ENCODE measurements at regions not wholly inside any gene's neighbourhood (a gene's known extent, or its start where the extent isn't known, plus 50 kb on each side); places are given as distances from the start of the nearest gene placed in this dataset.

DNA sequence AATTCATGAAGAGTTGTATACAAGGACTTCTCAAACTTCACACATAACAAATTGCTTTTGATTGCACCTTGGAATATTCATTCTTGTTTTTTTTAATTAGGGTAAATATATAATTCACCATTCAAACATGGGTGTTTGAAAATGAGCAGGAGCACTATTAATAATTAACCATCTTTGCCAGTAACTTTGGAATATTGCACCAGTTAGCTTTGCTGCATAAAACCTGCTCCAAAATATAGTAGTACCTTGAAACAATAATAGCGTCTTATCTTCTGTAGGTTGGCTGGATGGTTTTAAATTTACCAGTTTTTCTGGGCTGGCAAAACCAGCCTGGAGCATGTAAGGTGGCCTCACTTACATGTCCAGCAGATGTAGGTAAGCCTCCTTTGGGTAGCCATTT lies 1112.4 kb downstream of the TRHDE start:
- Histone ChIP-seq H3K27me3 (ENCODE audit: control insufficient read depth in 4 of 4, insufficient read depth in 4 of 4, low read length in 3 of 4) (no peaks in the 10 kb centered on the region), H3K27ac (ENCODE audit: low read depth in 1 of 2, low read length in 2 of 2) (peak overlapping the region; percentile 34 to 38), H3K4me3 (ENCODE audit: low read depth in 1 of 3, low read length in 3 of 3) (no peak overlapping the region), H3K36me3 (ENCODE audit: control insufficient read depth in 4 of 4, insufficient read depth in 3 of 4, low read depth in 1 of 4, low read length in 3 of 4) (no peaks in the 10 kb centered on the region), H3K4me1 (ENCODE audit: control insufficient read depth in 4 of 4, insufficient read depth in 4 of 4, low read length in 3 of 4) (peaks cover 0 to 24% (median 19%) of the 10 kb centered on the region in 4 donors), H3K9me3 (ENCODE audit: control insufficient read depth in 4 of 4, low read length in 3 of 4) (no peaks in the 10 kb centered on the region), H3K9ac (ENCODE audit: low read depth in 1 of 2, low read length in 2 of 2) (no peak overlapping the region)
- TF ChIP-seq, protein P1, sequence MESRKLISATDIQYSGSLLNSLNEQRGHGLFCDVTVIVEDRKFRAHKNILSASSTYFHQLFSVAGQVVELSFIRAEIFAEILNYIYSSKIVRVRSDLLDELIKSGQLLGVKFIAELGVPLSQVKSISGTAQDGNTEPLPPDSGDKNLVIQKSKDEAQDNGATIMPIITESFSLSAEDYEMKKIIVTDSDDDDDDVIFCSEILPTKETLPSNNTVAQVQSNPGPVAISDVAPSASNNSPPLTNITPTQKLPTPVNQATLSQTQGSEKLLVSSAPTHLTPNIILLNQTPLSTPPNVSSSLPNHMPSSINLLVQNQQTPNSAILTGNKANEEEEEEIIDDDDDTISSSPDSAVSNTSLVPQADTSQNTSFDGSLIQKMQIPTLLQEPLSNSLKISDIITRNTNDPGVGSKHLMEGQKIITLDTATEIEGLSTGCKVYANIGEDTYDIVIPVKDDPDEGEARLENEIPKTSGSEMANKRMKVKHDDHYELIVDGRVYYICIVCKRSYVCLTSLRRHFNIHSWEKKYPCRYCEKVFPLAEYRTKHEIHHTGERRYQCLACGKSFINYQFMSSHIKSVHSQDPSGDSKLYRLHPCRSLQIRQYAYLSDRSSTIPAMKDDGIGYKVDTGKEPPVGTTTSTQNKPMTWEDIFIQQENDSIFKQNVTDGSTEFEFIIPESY (IDR thresholded peaks at IDR 0.05), result no peak
- TF ChIP-seq FOXA1 (IDR thresholded peaks at IDR 0.05) (no peak), JUND (IDR thresholded peaks at IDR 0.05) (no peak), TAF1 (conservative IDR thresholded peaks at IDR 0.05) (no peak), FOXA2 (IDR thresholded peaks at IDR 0.05) (no peak), HNF4A (conservative IDR thresholded peaks at IDR 0.05) (peak in 1 of 2 donors; percentile 43), GABPA (IDR thresholded peaks at IDR 0.05 in 1 of 2, conservative IDR thresholded peaks at IDR 0.05 in 1 of 2) (no peak), YY1 (IDR thresholded peaks at IDR 0.05) (no peak), HNF4G (IDR thresholded peaks at IDR 0.05) (no peak), RAD21 (IDR thresholded peaks at IDR 0.05) (peak; percentile 31 to 36), NR2F2 (IDR thresholded peaks at IDR 0.05) (no peak), EGR1 (IDR thresholded peaks at IDR 0.05; ENCODE audit: low read depth in 2 of 2) (no peak), SP1 (IDR thresholded peaks at IDR 0.05) (peak; percentile 57), RXRA (IDR thresholded peaks at IDR 0.05) (peak in 1 of 2 donors; percentile 41)
- TF ChIP-seq, protein P2, sequence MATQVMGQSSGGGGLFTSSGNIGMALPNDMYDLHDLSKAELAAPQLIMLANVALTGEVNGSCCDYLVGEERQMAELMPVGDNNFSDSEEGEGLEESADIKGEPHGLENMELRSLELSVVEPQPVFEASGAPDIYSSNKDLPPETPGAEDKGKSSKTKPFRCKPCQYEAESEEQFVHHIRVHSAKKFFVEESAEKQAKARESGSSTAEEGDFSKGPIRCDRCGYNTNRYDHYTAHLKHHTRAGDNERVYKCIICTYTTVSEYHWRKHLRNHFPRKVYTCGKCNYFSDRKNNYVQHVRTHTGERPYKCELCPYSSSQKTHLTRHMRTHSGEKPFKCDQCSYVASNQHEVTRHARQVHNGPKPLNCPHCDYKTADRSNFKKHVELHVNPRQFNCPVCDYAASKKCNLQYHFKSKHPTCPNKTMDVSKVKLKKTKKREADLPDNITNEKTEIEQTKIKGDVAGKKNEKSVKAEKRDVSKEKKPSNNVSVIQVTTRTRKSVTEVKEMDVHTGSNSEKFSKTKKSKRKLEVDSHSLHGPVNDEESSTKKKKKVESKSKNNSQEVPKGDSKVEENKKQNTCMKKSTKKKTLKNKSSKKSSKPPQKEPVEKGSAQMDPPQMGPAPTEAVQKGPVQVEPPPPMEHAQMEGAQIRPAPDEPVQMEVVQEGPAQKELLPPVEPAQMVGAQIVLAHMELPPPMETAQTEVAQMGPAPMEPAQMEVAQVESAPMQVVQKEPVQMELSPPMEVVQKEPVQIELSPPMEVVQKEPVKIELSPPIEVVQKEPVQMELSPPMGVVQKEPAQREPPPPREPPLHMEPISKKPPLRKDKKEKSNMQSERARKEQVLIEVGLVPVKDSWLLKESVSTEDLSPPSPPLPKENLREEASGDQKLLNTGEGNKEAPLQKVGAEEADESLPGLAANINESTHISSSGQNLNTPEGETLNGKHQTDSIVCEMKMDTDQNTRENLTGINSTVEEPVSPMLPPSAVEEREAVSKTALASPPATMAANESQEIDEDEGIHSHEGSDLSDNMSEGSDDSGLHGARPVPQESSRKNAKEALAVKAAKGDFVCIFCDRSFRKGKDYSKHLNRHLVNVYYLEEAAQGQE (IDR thresholded peaks at IDR 0.05), result no peak
- TF ChIP-seq, protein P3, sequence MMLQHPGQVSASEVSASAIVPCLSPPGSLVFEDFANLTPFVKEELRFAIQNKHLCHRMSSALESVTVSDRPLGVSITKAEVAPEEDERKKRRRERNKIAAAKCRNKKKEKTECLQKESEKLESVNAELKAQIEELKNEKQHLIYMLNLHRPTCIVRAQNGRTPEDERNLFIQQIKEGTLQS (IDR thresholded peaks at IDR 0.05), result no peak
- TF ChIP-seq, protein P4, sequence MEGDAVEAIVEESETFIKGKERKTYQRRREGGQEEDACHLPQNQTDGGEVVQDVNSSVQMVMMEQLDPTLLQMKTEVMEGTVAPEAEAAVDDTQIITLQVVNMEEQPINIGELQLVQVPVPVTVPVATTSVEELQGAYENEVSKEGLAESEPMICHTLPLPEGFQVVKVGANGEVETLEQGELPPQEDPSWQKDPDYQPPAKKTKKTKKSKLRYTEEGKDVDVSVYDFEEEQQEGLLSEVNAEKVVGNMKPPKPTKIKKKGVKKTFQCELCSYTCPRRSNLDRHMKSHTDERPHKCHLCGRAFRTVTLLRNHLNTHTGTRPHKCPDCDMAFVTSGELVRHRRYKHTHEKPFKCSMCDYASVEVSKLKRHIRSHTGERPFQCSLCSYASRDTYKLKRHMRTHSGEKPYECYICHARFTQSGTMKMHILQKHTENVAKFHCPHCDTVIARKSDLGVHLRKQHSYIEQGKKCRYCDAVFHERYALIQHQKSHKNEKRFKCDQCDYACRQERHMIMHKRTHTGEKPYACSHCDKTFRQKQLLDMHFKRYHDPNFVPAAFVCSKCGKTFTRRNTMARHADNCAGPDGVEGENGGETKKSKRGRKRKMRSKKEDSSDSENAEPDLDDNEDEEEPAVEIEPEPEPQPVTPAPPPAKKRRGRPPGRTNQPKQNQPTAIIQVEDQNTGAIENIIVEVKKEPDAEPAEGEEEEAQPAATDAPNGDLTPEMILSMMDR (IDR thresholded peaks at IDR 0.05; ENCODE audit: low read depth, low read length, missing input control), result no peak
- TF ChIP-seq, protein P5, sequence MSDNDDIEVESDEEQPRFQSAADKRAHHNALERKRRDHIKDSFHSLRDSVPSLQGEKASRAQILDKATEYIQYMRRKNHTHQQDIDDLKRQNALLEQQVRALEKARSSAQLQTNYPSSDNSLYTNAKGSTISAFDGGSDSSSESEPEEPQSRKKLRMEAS (IDR thresholded peaks at IDR 0.05), result no peak
- DNase-seq (ENCODE audit: low spot score), result no peak
- 24% methylated on average over 1 of the region's 1 CpG for WGBS
